ENCODE measurements at regions not wholly inside any gene's neighbourhood (a gene's known extent, or its start where the extent isn't known, plus 50 kb on each side); places are given as distances from the start of the nearest gene placed in this dataset.

GRCh38 chr4:3343358-3343757 is 50.5 kb downstream of the RGS12 start:
- 97% methylated on average over 16 of the region's 16 CpGs for WGBS
- Histone ChIP-seq H3K4me2 (ENCODE audit: low read length, poor library complexity, severe bottlenecking) (no peak overlapping the region), H3K4ac (ENCODE audit: low read depth in 1 of 2, low read length in 2 of 2) (no peak overlapping the region)

DNA sequence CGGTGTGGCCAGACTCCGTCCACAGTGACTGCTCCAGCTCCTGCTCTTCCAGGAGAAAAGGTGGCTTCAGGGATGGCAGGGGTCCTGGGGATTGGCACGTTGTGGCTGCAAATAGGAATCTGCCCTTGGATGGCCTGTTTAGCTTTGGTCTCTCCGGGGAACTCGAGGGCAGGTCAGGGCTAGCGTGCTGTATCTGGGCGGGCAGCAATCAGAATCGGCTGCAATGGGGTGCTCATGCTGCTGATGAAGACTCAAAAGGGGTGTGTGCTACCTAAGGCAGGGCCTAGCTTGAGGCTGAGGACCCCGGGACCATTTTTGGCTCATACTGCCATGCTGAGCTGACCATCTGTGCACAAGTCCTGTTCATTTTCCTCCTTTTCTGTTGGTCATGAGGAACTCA is 51.3 kb downstream of the RGS12 start:
- Histone ChIP-seq H3K23ac (ENCODE audit: low read length in 2 of 2) (no peak overlapping the region), H3K4me3 (ENCODE audit: insufficient read depth in 1 of 2, low read depth in 1 of 2, low read length in 2 of 2) (no peak overlapping the region), H2BK15ac (ENCODE audit: low read depth, poor library complexity, severe bottlenecking) (no peak overlapping the region), H3K4me1 (ENCODE audit: control insufficient read depth, insufficient read depth, low read depth, low read length) (peaks cover 5% of the 10 kb centered on the region), H2BK120ac (ENCODE audit: low read depth, low read length) (no peak overlapping the region), H2BK5ac (ENCODE audit: low read depth, low read length, poor library complexity, severe bottlenecking) (no peak overlapping the region), H3K4ac (ENCODE audit: low read depth in 1 of 2, low read length in 2 of 2) (no peak overlapping the region), H4K91ac (ENCODE audit: low read length) (peak overlapping the region; percentile 45), H3K9me3 (ENCODE audit: control insufficient read depth, low read length) (no peaks in the 10 kb centered on the region), H3K9ac (ENCODE audit: low read length) (no peak overlapping the region), H3K36me3 (ENCODE audit: control insufficient read depth in 1 of 2, insufficient read depth in 2 of 2, low read depth in 1 of 2, low read length in 2 of 2) (peaks cover 10 to 13% of the 10 kb centered on the region in 2 experiments), H3K27ac (ENCODE audit: low read length, poor library complexity, severe bottlenecking) (no peak overlapping the region), H3K79me1 (replicated peaks; ENCODE audit: low read length, poor library complexity, severe bottlenecking) (peaks cover 38% of the 10 kb centered on the region), H2AK5ac (ENCODE audit: low read length, severe bottlenecking) (no peak overlapping the region), H3K18ac (ENCODE audit: low read depth in 1 of 2, low read length in 2 of 2) (no peak overlapping the region), H3K4me2 (ENCODE audit: low read length, poor library complexity, severe bottlenecking) (no peak overlapping the region), H3K27me3 (ENCODE audit: control insufficient read depth in 1 of 2, insufficient read depth in 1 of 2, low read length in 2 of 2) (no peaks in the 10 kb centered on the region), H2BK12ac (ENCODE audit: low read length in 2 of 2) (no peak overlapping the region), H3K14ac (ENCODE audit: low read length in 2 of 2) (no peak overlapping the region), H2AFZ (ENCODE audit: low read depth, low read length) (no peak overlapping the region), H4K8ac (ENCODE audit: low read length) (no peak overlapping the region)
- WGBS = 94% methylated on average over 9 of the region's 9 CpGs
- no peak for DNase-seq

More at GRCh38 chr4:3343358-3343757, 50.5 kb downstream of the RGS12 start:
- no peak overlapping the region for H2BK120ac ChIP-seq (ENCODE audit: low read depth, low read length)
- H3K14ac ChIP-seq (ENCODE audit: low read length in 2 of 2) = no peak overlapping the region
- no peak overlapping the region for H2BK15ac ChIP-seq (ENCODE audit: low read depth, poor library complexity, severe bottlenecking)
- no peak overlapping the region for H4K8ac ChIP-seq (ENCODE audit: low read length)
- no peaks in the 10 kb centered on the region for H3K9me3 ChIP-seq (ENCODE audit: control insufficient read depth, low read length)
- no peak overlapping the region for H3K18ac ChIP-seq (ENCODE audit: low read depth in 1 of 2, low read length in 2 of 2)
- H2AK5ac ChIP-seq (ENCODE audit: low read length, severe bottlenecking) = no peak overlapping the region
- no peaks in the 10 kb centered on the region for H3K27me3 ChIP-seq (ENCODE audit: control insufficient read depth in 1 of 2, insufficient read depth in 1 of 2, low read length in 2 of 2)
- no peak overlapping the region for H3K4me3 ChIP-seq (ENCODE audit: insufficient read depth in 1 of 2, low read depth in 1 of 2, low read length in 2 of 2)
- no peak overlapping the region for H2AFZ ChIP-seq (ENCODE audit: low read depth, low read length)
- peaks cover 6% of the 10 kb centered on the region for H3K4me1 ChIP-seq (ENCODE audit: control insufficient read depth, insufficient read depth, low read depth, low read length)
- no peak overlapping the region for H2BK5ac ChIP-seq (ENCODE audit: low read depth, low read length, poor library complexity, severe bottlenecking)
- no peak overlapping the region for H3K9ac ChIP-seq (ENCODE audit: low read length)
- DNase-seq = no peak
- H3K36me3 ChIP-seq (ENCODE audit: control insufficient read depth in 1 of 2, insufficient read depth in 2 of 2, low read depth in 1 of 2, low read length in 2 of 2) = peaks cover 10 to 13% of the 10 kb centered on the region in 2 experiments
- H3K23ac ChIP-seq (ENCODE audit: low read length in 2 of 2) = no peak overlapping the region
- H4K91ac ChIP-seq (ENCODE audit: low read length) = no peak overlapping the region
- H3K79me1 ChIP-seq (replicated peaks; ENCODE audit: low read length, poor library complexity, severe bottlenecking) = peaks cover 38% of the 10 kb centered on the region
- H3K27ac ChIP-seq (ENCODE audit: low read length, poor library complexity, severe bottlenecking) = no peak overlapping the region
- no peak overlapping the region for H2BK12ac ChIP-seq (ENCODE audit: low read length in 2 of 2)

GRCh38 chr4:3344596-3344995 is 51.8 kb downstream of the RGS12 start:
- H3K18ac ChIP-seq (ENCODE audit: low read depth in 1 of 2, low read length in 2 of 2) = no peak overlapping the region
- no peak overlapping the region for H2BK12ac ChIP-seq (ENCODE audit: low read length in 2 of 2)
- no peak overlapping the region for H3K14ac ChIP-seq (ENCODE audit: low read length in 2 of 2)
- peaks cover 10 to 13% of the 10 kb centered on the region in 2 experiments for H3K36me3 ChIP-seq (ENCODE audit: control insufficient read depth in 1 of 2, insufficient read depth in 2 of 2, low read depth in 1 of 2, low read length in 2 of 2)
- H3K27ac ChIP-seq (ENCODE audit: low read length, poor library complexity, severe bottlenecking) = no peak overlapping the region
- H2BK120ac ChIP-seq (ENCODE audit: low read depth, low read length) = no peak overlapping the region
- WGBS = 94% methylated on average over 4 of the region's 4 CpGs
- peaks cover 38% of the 10 kb centered on the region for H3K79me1 ChIP-seq (replicated peaks; ENCODE audit: low read length, poor library complexity, severe bottlenecking)
- no peak overlapping the region for H3K4ac ChIP-seq (ENCODE audit: low read depth in 1 of 2, low read length in 2 of 2)
- no peak overlapping the region for H3K9ac ChIP-seq (ENCODE audit: low read length)
- no peak overlapping the region for H2AK5ac ChIP-seq (ENCODE audit: low read length, severe bottlenecking)
- no peak overlapping the region for H3K4me3 ChIP-seq (ENCODE audit: insufficient read depth in 1 of 2, low read depth in 1 of 2, low read length in 2 of 2)
- H3K9me3 ChIP-seq (ENCODE audit: control insufficient read depth, low read length) = no peaks in the 10 kb centered on the region
- H3K4me1 ChIP-seq (ENCODE audit: control insufficient read depth, insufficient read depth, low read depth, low read length) = peaks cover 5% of the 10 kb centered on the region
- no peak overlapping the region for H2BK15ac ChIP-seq (ENCODE audit: low read depth, poor library complexity, severe bottlenecking)
- no peak overlapping the region for H2AFZ ChIP-seq (ENCODE audit: low read depth, low read length)
- DNase-seq = no peak
- no peak overlapping the region for H2BK5ac ChIP-seq (ENCODE audit: low read depth, low read length, poor library complexity, severe bottlenecking)
- no peak overlapping the region for H3K4me2 ChIP-seq (ENCODE audit: low read length, poor library complexity, severe bottlenecking)
- no peak overlapping the region for H4K8ac ChIP-seq (ENCODE audit: low read length)
- H3K27me3 ChIP-seq (ENCODE audit: control insufficient read depth in 1 of 2, insufficient read depth in 1 of 2, low read length in 2 of 2) = no peaks in the 10 kb centered on the region
- H4K91ac ChIP-seq (ENCODE audit: low read length) = peak overlapping the region; percentile 37
- no peak overlapping the region for H3K23ac ChIP-seq (ENCODE audit: low read length in 2 of 2)

GRCh38 chr4:3345384-3345783 is 52.6 kb downstream of the RGS12 start:
- Histone ChIP-seq H2AFZ (ENCODE audit: low read depth, low read length) (no peak overlapping the region), H3K9ac (ENCODE audit: low read length) (no peak overlapping the region)

More at GRCh38 chr4:3345384-3345783, 52.6 kb downstream of the RGS12 start:
- no peaks in the 10 kb centered on the region for H3K27me3 ChIP-seq (ENCODE audit: control insufficient read depth in 1 of 2, insufficient read depth in 1 of 2, low read length in 2 of 2)
- peaks cover 10 to 13% of the 10 kb centered on the region in 2 experiments for H3K36me3 ChIP-seq (ENCODE audit: control insufficient read depth in 1 of 2, insufficient read depth in 2 of 2, low read depth in 1 of 2, low read length in 2 of 2)
- peaks cover 5% of the 10 kb centered on the region for H3K4me1 ChIP-seq (ENCODE audit: control insufficient read depth, insufficient read depth, low read depth, low read length)
- H3K4ac ChIP-seq (ENCODE audit: low read depth in 1 of 2, low read length in 2 of 2) = no peak overlapping the region
- H3K23ac ChIP-seq (ENCODE audit: low read length in 2 of 2) = no peak overlapping the region
- no peak overlapping the region for H2BK5ac ChIP-seq (ENCODE audit: low read depth, low read length, poor library complexity, severe bottlenecking)
- H3K4me2 ChIP-seq (ENCODE audit: low read length, poor library complexity, severe bottlenecking) = no peak overlapping the region
- no peak overlapping the region for H4K8ac ChIP-seq (ENCODE audit: low read length)
- H3K9me3 ChIP-seq (ENCODE audit: control insufficient read depth, low read length) = no peaks in the 10 kb centered on the region
- no peak overlapping the region for H3K14ac ChIP-seq (ENCODE audit: low read length in 2 of 2)
- no peak overlapping the region for H3K18ac ChIP-seq (ENCODE audit: low read depth in 1 of 2, low read length in 2 of 2)
- H2AK5ac ChIP-seq (ENCODE audit: low read length, severe bottlenecking) = no peak overlapping the region
- no peak overlapping the region for H3K4me3 ChIP-seq (ENCODE audit: insufficient read depth in 1 of 2, low read depth in 1 of 2, low read length in 2 of 2)
- 98% methylated on average over 3 of the region's 5 CpGs for WGBS
- H3K27ac ChIP-seq (ENCODE audit: low read length, poor library complexity, severe bottlenecking) = no peak overlapping the region
- no peak overlapping the region for H2BK12ac ChIP-seq (ENCODE audit: low read length in 2 of 2)
- peaks cover 35% of the 10 kb centered on the region for H3K79me1 ChIP-seq (replicated peaks; ENCODE audit: low read length, poor library complexity, severe bottlenecking)
- no peak for DNase-seq
- no peak overlapping the region for H4K91ac ChIP-seq (ENCODE audit: low read length)
- H2BK120ac ChIP-seq (ENCODE audit: low read depth, low read length) = no peak overlapping the region
- H2BK15ac ChIP-seq (ENCODE audit: low read depth, poor library complexity, severe bottlenecking) = no peak overlapping the region

Data from mesenchymal stem cell (in vitro differentiated cells and primary cell).